Thoracic aorta (tissue), 2 donors: ENCODE measurements at regions not wholly inside any gene's neighbourhood (a gene's known extent, or its start where the extent isn't known, plus 50 kb on each side); places are given as distances from the start of the nearest gene placed in this dataset.

ENCODE experiments used
- ATAC-seq: fragments of 150-250 bp; one replicate; pipeline ENCODE4 v1.8.0; 2017; ENCODE audit warnings: low read depth; ENCODE audit not compliant: insufficient number of reproducible peaks, low FRiP score
- DNase-seq: peaks from one replicate; pipeline ENCODE4 v3.0.0-alpha.2; 2020; ENCODE audit warnings: low spot score
- H3K27ac ChIP-seq, 2 donors: fragments of 200-600 bp; sonication (generic); 1 replicate in 1 of 2; 2 replicates in 1 of 2; pipeline ENCODE4 v1.5.1; 2016; ENCODE audit warnings: mild to moderate bottlenecking in 2 of 2, moderate library complexity in 2 of 2
- H3K27me3 ChIP-seq: fragments of 200-600 bp; sonication (generic); replicated peaks from 2 replicates; pipeline ENCODE4 v1.6.0; 2016; ENCODE audit warnings: mild to moderate bottlenecking; ENCODE audit not compliant: insufficient read depth
- H3K36me3 ChIP-seq: fragments of 200-600 bp; sonication (generic); one replicate; pipeline ENCODE4 v1.5.1; 2016
- H3K4me1 ChIP-seq, 2 donors: fragments of 200-600 bp; sonication (generic); 1 replicate in 1 of 2; 2 replicates in 1 of 2; pipeline versions ENCODE4 v1.5.1 to v1.6.0; 2016; ENCODE audit warnings: low read depth in 2 of 2, mild to moderate bottlenecking in 1 of 2; ENCODE audit not compliant: control insufficient read depth in 1 of 2
- H3K4me3 ChIP-seq: fragments of 200-600 bp; sonication (generic); 2 replicates; pipeline ENCODE4 v1.5.1; 2016; ENCODE audit warnings: mild to moderate bottlenecking
- H3K9me3 ChIP-seq: fragments of 200-600 bp; sonication (generic); 2 replicates; pipeline ENCODE4 v1.5.1; 2016
- CTCF ChIP-seq: fragments of 200-600 bp; sonication (generic); IDR thresholded peaks from one replicate; pipeline ENCODE4 v1.5.1; 2019; ENCODE audit warnings: antibody characterized with exemption

GRCh38 chr5:68759593-68759992 is 334.2 kb upstream of the SLC30A5 start:
- no peak overlapping the region for H3K4me3 ChIP-seq
- no peaks in the 10 kb centered on the region for H3K4me1 ChIP-seq
- TF ChIP-seq CTCF = no peak
- ATAC-seq (no peak), DNase-seq (no peak)
- no peaks in the 10 kb centered on the region for H3K9me3 ChIP-seq
- H3K27me3 ChIP-seq = no peaks in the 10 kb centered on the region
- H3K36me3 ChIP-seq = no peaks in the 10 kb centered on the region
- H3K27ac ChIP-seq = no peak overlapping the region

- no peak overlapping the region for H3K4me3 ChIP-seq
- H3K9me3 ChIP-seq = no peaks in the 10 kb centered on the region
- no peak for DNase-seq
- no peak for TF ChIP-seq CTCF
- H3K4me1 ChIP-seq = peaks cover 0 to 3% of the 10 kb centered on the region in 2 donors
- ATAC-seq = no peak
- H3K36me3 ChIP-seq = no peaks in the 10 kb centered on the region
- H3K27ac ChIP-seq = no peak overlapping the region
- no peaks in the 10 kb centered on the region for H3K27me3 ChIP-seq
Observed at GRCh38 chr5:68762201-68762600, 331.6 kb upstream of the SLC30A5 start.

- Histone ChIP-seq H3K27ac (no peak overlapping the region), H3K36me3 (no peaks in the 10 kb centered on the region), H3K9me3 (no peaks in the 10 kb centered on the region), H3K27me3 (no peaks in the 10 kb centered on the region), H3K4me1 (peaks cover 0 to 12% of the 10 kb centered on the region in 2 donors), H3K4me3 (no peak overlapping the region)
- ATAC-seq (no peak), DNase-seq (no peak)
- TF ChIP-seq CTCF = no peak
Observed at GRCh38 chr5:68766952-68767464, 326.8 kb upstream of the SLC30A5 start.

- Histone ChIP-seq H3K36me3 (no peaks in the 10 kb centered on the region), H3K4me3 (no peak overlapping the region), H3K27me3 (no peaks in the 10 kb centered on the region), H3K27ac (no peak overlapping the region), H3K4me1 (peaks cover 0 to 12% of the 10 kb centered on the region in 2 donors), H3K9me3 (no peaks in the 10 kb centered on the region)
- no peak for TF ChIP-seq CTCF
- ATAC-seq (no peak), DNase-seq (no peak)
Observed at GRCh38 chr5:68770551-68770950, 323.3 kb upstream of the SLC30A5 start.

GRCh38 chr5:68771221-68771620 is 322.6 kb upstream of the SLC30A5 start:
- Histone ChIP-seq H3K9me3 (no peaks in the 10 kb centered on the region), H3K27me3 (no peaks in the 10 kb centered on the region), H3K27ac (no peak overlapping the region), H3K36me3 (no peaks in the 10 kb centered on the region), H3K4me3 (no peak overlapping the region), H3K4me1 (peaks cover 0 to 12% of the 10 kb centered on the region in 2 donors)
- no peak for ATAC-seq
- no peak for TF ChIP-seq CTCF
- DNase-seq = no peak
